HG03378 (cell line): ENCODE measurements at regions not wholly inside any gene's neighbourhood (a gene's known extent, or its start where the extent isn't known, plus 50 kb on each side); places are given as distances from the start of the nearest gene placed in this dataset.
"Not testable (repeated sequence)": the region's sequence is repeated elsewhere in the genome, so short reads cannot be mapped to it uniquely, and the experiment has no call there.

Experiments
- ATAC-seq: cut with Tn5 transposase; IDR thresholded peaks from one replicate; pipeline ENCODE4 v1.9.1; 2021; ENCODE audit warnings: mild to moderate bottlenecking, moderate library complexity; ENCODE audit not compliant: unreplicated experiment

DNA sequence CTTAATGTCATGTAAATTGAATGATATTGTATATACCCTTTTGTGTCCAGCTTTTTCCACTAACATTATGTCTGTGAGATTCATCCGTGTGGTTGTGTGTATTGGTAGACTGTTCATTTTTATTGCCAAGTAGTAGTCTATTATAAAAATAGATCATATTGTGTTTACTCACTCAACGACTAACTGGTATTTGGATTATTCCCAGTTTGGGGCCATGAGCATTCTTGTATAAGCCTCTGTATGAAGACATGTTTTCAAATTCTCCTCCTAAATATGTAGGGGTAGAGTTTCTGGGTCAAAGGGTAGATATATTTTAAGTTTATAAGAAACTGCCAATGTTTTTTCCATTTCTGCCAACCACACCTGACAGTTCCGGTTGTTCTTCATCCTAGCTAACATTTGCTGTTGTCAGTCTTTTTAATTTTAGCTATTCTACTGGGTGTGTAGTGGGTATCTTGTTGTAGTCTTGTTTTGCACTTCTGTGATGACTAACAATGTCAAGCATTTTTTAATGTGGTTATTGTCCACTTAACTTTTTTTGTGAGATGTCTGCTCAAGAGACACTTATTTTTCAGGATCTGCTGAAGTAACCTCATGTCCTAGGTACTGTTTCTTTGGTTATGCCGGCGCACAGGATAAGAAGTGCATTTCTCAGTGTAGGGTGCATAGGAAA, 93.2 kb downstream of the DACT1 start:
- no peak for ATAC-seq

DNA sequence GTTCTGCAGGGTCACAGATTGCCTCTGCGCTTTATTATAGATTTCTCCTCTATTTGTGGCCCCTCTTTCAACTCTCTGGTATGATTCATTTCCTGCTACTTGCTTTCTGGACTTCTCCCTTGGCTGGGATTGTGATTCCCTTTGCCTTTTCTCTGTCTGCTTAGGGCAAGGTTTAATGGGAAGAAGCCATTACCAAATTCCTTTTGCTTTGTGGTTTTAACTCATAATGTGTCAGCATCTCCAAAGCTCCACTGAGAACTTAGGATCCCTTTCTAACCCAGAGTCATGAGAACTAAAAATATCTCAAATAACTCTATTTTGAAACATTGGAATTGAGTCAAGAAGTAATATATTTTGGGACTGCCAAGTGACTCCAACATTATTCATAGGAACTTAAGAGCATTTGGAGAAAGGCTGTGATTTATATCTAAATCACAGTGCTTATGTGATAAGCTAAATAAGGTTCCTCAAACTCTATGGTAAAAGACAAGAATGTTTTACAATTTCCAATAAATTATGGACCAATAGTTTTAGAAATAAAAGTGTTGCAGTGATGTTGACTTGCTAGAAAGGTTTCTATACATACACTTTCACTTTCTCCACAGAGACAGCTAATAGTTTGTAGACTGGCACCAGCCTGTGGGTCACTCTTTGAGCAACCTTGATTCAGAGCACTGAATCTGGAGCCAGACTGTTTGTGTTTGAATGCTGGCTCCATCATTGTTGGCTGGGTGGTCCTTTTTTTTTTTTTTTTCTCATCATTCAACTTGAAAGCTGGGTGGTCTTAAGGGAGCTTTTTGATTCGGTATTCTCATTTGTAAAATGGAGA, 93.9 kb downstream of the DACT1 start:
- ATAC-seq: no peak

DNA sequence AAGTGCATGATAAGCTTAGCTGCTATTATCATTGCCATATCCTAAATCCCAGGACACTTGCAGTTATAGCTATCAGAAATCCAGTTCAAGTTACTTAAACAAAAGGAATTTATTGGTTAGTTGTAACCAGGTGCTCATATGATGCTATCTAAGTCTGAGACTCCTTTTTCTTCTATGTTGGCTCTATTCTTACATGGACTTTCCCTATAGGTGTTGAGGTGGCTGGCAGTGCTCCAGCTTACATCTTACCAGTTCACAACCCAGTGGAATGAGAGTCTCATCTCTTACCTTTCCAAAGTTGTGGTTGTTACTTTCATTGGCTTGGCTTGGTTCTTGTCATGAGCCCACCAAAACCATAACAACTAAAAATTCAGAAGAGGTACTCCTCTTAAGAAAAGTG, 94.6 kb downstream of the DACT1 start:
- no peak for ATAC-seq

DNA sequence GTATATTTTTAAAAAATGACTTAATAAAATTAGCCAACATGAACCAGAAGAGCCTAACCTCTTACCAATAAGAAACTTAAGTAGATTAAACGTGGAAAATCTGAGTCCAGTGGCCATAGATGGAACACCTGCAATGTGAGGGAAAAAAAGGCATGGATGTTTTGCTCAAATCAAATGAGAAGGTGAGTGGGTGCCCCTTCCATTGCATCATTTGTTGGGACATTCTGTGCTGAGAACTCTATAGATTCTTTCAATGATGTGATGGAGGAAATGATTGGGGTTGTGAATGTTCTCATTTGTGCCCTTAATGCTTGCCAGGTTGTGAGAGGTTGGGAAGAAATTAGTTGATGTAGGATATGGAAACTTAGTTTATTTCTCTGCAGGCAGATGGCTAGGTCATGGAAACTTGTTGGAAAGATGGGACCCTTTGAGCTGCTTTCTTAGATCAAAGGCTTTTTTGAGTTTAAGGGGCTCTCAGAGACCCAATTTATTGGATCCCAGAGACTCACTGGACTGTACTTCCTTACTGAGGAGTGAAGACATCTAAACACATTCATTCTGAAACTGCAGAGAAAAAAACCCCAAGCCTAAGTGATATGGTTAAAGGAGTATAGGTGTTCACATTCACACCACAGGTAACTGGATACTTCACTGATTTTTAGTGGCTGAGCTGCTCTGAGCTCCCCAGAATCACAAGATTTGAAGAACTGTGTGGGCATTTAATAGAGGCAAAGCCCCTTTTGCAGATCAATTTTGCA, 95.9 kb downstream of the DACT1 start:
- ATAC-seq: peak; percentile 84

DNA sequence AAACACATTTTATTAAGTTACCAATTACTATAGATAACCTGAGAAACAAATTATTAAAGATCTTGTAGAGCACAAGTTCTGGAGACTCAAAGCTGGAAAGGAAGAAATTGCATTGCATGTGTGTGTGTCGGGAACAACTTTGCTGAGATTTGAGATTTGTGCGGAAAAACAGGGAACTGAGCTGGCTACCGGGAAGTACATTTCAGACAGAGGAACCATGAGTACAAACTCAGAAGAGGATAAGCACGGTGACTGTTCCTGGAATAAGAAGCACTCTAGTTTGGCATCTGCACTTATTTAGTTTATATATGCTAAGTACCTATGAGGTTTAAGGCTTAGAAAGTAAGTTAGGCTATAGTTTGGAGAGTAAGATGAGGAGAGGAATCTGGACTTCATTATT, 97.8 kb downstream of the DACT1 start:
- ATAC-seq: no peak

DNA sequence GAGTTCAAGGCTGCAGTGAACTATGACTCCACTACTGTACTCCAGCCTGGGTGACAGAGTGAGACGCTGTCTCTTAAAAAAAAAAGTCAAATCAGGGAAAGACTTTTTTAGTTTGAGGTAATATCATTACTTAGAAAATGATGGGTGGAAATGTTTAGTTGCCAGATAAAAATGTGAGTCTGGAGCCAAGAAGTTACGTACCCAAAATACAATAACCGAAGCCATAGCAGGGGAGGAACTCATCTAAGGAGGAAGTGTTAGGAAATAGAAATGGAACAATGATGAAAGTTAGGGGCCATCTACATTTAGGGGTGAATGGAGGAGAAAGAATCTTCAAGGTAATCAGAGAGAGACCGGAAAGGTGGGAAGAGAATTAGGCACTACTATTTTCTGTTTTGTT, 98.8 kb downstream of the DACT1 start:
- no peak for ATAC-seq

DNA sequence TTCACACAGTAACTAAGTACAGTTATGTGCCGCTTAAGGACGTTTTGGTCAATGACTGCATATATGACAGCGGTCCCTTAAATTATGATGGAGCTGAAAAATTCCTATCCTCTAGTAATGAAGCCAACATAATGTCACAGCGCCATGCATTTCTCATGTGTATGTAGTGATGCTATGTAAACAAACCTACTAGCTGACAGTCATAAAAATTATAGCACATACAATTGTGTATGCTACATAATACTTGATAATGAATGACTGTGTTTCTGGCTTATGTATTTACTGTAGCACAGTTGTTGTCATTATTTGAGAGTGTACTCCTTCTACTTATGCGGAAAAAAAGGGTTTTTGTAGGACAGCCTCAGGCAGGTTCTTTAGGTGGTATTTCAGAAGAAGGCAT, 99.7 kb downstream of the DACT1 start:
- no peak for ATAC-seq

DNA sequence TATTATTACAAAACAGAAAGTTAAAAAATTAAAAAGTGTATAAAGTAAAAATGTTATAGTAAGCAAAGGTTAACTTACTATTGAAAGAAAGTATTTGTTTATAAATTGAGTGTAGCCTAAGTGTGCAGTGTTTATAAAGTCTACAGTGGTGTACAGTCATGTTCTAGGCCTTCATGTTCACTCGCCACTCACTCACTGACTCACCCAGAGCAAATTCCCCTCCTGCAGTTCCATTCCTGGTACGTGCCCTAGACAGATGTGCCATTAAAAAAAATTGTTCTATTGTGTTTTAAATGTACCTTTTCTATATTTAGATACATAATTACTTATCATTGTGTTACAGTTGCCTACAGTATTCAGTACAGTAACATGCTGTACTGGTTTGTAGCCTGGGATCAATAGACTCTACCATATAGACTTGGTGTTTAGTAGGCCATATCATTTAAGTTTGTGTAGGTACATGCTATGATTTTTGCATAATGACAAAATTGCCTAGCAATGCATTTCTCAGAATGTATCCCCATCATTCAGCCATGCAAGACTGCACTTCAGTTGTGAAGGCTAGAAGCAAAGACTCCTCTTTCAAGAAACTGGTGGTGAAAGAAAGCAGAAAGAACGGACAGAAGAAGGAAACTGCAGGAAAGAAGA, 100.6 kb downstream of the DACT1 start:
- ATAC-seq: no peak

DNA sequence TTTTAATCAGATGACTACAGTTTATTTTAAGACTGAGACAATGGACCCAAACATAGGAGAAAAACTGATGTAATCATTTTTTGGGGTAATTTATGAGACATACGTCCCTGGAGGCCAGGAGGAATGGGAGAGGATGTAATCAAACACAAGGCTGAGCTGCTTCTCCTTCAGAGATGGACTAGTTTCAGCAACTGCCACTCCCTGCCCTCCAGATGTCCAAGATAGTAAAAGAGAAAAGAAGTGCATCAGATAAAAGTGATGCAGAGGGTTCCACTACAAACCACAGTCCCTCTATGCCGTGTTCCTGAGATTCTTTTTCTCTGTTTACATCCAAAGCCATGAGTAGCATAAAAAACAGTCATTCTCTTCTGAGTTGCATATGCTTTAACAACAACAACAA, 101.1 kb downstream of the DACT1 start:
- ATAC-seq: no peak

DNA sequence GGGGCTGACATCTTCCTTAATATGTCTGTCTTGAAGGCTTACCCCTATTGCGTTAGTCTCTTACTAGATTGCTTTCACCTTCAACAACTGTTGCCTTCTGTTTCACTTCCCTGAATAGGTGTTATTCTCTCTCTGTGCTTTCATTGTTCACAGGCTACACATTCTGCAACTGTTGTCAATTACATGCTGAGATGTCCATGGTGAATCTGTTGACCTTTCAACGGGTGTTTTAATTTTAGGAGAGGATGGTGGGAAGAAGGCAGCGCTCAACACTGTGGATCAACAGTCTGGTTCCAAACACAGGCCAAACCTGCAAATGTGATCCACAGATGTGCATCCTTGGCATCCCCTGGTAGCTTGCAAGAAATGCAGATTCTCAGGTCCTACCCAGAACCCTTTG, 101.9 kb downstream of the DACT1 start:
- peak; percentile 79 for ATAC-seq

DNA sequence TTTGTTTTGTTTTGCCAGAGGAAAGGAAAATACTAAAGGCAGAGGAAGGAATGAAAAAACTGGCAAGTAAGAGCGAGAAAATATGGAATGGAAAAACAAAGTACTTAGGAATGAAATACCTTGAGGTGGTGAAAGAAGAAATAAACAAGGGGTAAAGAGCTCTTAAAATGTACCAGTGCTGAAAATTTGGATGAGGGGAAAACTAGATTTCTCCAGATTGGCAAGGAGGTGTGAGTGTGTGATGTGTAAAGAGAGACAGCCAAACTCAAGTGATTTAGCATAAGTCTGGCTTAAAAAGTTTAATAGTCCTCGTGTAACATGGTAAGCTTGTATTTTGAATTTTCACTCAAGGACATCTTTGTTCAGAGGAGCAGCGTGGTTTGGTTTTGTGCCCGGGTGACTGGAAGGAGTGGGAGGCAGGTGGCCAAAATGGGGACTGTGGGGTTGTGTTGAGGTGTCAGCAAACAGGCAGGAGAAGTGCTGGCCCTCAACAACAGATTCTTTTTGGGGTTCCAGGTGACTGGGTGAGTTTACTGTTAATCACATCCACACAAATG, 102.7 kb downstream of the DACT1 start:
- ATAC-seq: no peak

DNA sequence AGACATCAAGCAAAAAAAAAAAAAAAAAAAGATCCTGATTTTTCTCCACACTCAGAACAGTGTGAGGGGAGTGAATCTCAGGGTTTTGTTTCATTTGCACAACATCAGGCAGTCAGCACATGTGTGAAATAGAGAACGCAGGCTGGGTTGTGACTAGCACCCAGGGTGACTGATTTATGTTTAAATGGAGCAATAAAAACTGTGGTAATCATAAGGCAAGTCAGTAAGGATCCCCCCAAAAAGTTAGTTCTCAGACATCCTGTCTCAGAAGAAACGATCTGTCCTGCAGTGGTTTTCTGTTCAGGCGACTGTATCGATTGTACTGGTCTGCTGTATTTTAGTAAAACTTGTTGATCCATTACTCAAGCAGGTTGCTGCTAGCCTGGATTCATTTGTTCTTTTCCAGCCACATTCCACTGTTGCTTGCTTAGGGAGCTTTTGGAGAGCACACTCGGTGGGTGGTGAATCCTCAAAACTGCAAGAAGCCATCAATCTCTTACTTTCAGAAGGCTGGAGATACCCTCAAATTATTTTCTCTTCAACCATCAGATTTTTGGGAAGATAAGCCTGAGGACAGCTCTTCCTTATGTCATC, 107.1 kb downstream of the DACT1 start:
- no peak for ATAC-seq

DNA sequence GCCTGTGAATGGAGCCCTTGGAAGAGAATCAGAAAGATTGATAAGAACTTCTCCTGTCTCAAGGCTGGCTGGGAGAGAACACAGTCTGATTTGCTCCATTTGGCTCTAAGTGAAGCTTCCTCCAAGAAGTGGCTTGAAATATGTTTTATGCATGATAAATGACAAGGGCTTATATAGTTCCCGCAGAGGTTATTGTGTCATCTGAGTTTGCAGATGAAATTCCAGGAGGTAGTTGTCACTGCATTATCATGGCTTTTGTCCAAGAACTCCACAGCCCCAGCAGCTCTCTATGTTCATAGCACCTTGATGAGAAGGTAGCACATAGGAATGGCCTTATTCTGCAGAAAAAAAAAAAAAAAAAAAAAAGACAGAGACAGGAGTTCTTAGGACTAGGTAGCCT, 108.5 kb downstream of the DACT1 start:
- ATAC-seq: no peak

DNA sequence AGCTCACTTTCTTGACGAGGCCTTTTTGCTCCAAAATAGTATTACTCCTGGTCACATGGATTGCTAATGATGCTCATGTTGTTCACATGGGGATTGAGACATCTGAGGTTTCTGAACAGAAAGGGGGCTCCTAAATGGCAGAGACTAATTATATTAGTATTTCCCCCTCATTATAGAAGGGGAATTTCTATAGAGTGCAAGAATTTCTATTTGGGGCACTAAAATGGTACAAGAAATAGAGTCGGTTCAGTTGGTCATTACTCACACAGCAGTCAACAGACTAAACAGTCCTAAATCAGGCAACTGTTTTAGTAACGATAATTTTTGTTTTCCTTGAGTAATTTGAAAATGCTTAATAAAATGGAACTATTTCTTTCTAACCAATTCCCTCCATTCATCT, 108.9 kb downstream of the DACT1 start:
- no peak for ATAC-seq

DNA sequence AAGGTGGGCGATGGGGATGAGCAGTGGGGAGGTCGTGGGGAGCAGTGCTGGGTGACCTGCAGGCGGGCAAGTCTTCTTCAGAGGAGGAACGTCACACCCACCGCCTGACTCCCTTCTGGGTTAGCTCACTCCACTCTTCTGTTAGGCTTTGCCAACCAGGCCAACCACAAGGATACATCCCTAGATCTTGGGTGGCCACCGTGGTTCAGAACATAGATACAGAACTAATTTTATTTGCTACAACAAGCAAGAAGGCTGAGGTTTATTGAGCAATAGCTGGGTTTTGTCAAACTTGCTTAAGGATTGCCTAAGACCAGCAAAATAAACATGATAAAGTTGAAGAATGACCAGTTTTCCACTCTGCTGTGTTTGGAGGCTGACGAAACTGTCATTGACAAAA, 109.4 kb downstream of the DACT1 start:
- no peak for ATAC-seq

DNA sequence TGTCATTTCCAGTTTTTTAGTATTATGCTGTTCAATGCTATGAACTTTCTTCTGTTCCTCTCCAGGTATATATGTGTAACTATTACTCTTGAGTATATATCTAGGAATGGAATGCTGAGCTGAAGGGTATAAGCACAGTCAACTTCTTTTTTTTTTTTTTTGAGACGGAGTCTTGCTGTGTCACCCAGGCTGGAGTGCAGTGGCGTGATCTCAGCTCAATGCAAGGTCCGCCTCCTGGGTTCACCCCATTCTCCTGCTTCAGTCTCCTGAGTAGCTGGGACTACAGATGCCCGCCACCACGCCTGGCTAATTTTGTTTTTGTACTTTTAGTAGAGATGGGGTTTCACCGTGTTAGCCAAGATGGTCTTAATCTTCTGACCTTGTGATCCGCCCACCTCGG, 110.5 kb downstream of the DACT1 start:
- not testable (repeated sequence) for ATAC-seq

DNA sequence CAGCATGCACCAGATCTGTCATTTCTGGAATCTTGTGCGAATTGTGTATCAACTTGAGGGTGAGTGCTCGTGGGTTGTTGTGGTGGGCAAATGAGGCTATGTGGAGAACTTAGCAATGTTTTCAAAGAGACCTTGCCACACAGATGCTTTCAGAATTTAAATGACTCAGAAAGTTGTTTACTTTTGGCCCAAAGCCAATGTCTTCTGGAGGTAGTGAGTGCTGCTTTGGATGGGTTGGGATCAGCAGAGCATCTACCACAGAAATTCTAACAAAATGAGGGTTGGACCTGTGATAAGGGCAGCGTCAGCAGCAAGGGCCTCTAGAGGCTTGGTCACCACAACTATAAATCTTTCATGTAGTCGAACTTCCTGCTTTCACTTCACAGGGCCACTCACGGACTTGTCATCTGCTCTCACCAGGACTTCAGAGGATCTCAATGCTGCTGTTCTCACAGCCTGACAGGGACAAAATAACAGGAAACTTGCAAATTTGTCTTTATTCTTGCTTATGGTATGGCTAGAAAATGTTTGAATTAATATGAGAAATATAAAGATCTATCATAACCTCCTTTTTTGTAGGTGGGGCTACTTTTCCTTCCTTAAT, 111.4 kb downstream of the DACT1 start:
- peak; percentile 94 for ATAC-seq

DNA sequence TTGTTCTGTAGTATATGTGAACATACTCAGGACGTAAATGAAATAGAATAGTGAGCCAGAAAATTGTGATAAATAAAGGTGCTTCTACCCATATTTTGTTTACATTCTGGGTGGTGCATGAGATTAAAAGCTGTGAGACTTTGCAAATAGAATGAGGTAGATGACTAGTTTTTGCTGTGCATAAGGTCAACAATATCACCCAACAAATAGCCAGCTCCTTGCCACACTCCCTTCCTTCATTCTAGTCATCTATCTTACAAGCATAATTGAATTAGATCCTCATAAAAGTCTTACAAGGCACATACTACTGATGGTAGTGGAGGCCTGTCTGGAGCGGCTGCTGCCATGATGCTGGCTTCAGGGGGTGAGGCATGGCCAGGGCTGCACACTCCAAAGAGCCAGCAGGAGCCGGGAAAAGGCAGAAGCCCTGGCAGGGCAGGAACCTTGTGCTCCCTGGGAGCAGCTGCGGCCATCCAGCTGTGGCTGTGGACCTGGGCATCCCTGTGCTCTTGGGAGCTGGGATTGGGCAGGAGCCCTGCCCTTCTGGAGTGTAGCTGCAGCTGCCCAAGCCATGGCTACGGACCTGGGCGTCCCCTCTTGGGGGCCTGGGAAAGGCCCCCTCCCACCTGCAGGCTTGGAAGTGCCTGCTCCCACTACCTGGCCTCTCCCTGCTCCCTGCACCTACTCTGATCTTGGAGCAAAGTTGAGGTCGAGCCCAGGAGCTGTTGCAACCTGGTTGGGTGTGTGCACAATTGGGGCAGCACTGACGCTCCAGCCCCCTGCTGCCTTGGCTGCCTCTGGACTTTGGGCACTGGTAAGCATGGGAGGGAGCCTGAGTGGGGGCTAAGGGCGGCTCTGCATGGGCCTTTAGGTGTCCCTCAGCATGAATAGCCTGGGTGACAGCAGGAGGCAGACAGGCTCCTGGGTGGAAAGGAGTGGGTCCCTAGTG, 112.8 kb downstream of the DACT1 start:
- ATAC-seq: no peak

DNA sequence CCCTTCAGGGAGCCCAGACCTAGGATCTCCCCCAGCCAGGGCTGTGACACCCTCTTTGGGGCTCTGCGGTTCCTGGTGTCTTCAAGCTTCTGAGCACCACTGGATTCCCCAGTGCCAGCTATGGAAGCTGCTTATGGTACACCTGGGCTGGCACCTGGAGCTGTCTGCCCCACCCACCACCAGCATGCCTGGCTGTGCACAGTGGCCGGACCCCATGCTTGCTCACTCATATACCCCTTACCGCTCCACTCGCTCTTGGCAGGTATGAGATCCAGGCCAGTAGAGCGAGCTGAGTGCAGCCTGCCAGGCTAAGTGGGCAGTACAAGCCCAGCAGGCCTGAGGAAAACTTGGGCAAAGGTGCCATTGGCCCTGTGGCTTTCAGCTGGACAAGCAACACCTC, 114.0 kb downstream of the DACT1 start:
- no peak for ATAC-seq
